ENCODE measurements at regions not wholly inside any gene's neighbourhood (a gene's known extent, or its start where the extent isn't known, plus 50 kb on each side); places are given as distances from the start of the nearest gene placed in this dataset.

GRCh38 chr13:80039000-80039399 is 301.9 kb downstream of the SPRY2 start:
- TF ChIP-seq HDGF (IDR thresholded peaks at IDR 0.05; ENCODE audit: borderline replicate concordance): no peak
- TF ChIP-seq ELF4 (IDR thresholded peaks at IDR 0.05): no peak
- TF ChIP-seq NFRKB (IDR thresholded peaks at IDR 0.05): no peak
- TF ChIP-seq L3MBTL2 (conservative IDR thresholded peaks at IDR 0.05): no peak
- no peak for TF ChIP-seq ARNT (IDR thresholded peaks at IDR 0.05)
- TF ChIP-seq FOXM1 (IDR thresholded peaks at IDR 0.05; ENCODE audit: borderline replicate concordance): no peak
- no peak for TF ChIP-seq TARDBP (IDR thresholded peaks at IDR 0.05)
